ENCODE measurements at regions not wholly inside any gene's neighbourhood (a gene's known extent, or its start where the extent isn't known, plus 50 kb on each side); places are given as distances from the start of the nearest gene placed in this dataset.

- TF ChIP-seq EZH2 (IDR thresholded peaks at IDR 0.05; ENCODE audit: low read length, missing control alignments) (no peak), CTCF (conservative IDR thresholded peaks at IDR 0.05 in 1 of 2, IDR thresholded peaks at IDR 0.05 in 1 of 2; ENCODE audit: low read depth in 1 of 2, low read length in 2 of 2) (no peak)
- Histone ChIP-seq H3K4me2 (ENCODE audit: extremely low read depth, insufficient read depth, low read length) (no peak overlapping the region), H2AFZ (ENCODE audit: low read length) (no peak overlapping the region), H3K4me1 (ENCODE audit: control insufficient read depth, extremely low read depth, insufficient read depth, low read length) (peaks cover 2% of the 10 kb centered on the region), H3K27me3 (ENCODE audit: control insufficient read depth, insufficient read depth, low read length) (no peaks in the 10 kb centered on the region), H3K79me2 (ENCODE audit: control insufficient read depth, insufficient read depth, low read length) (no peaks in the 10 kb centered on the region), H3K9me3 (ENCODE audit: control insufficient read depth, insufficient read depth, low read depth, low read length) (no peaks in the 10 kb centered on the region), H3K36me3 (ENCODE audit: control insufficient read depth, insufficient read depth, low read length) (no peaks in the 10 kb centered on the region), H4K20me1 (ENCODE audit: control insufficient read depth, extremely low read depth, insufficient read depth, low read length) (no peaks in the 10 kb centered on the region), H3K27ac (ENCODE audit: insufficient read depth, low read length) (no peak overlapping the region), H3K9ac (ENCODE audit: insufficient read depth, low read length) (no peak overlapping the region), H3K4me3 (replicated peaks in 1 of 4; ENCODE audit: control extremely low read depth in 1 of 4, insufficient read depth in 1 of 4, low read depth in 3 of 4, low read length in 4 of 4) (no peak overlapping the region)
- no peak for DNase-seq (ENCODE audit: low read depth in 2 of 2)
These were observed 188.6 kb upstream of the GDF10 start for GRCh38 chr10:47111329-47111862.

GRCh38 chr10:47112612-47113011 lies 187.4 kb upstream of the GDF10 start:
- Histone ChIP-seq H3K36me3 (ENCODE audit: control insufficient read depth, insufficient read depth, low read length) (no peaks in the 10 kb centered on the region), H3K4me1 (ENCODE audit: control insufficient read depth, extremely low read depth, insufficient read depth, low read length) (peaks cover 9% of the 10 kb centered on the region), H2AFZ (ENCODE audit: low read length) (no peak overlapping the region), H3K9me3 (ENCODE audit: control insufficient read depth, insufficient read depth, low read depth, low read length) (no peaks in the 10 kb centered on the region), H3K27ac (ENCODE audit: insufficient read depth, low read length) (no peak overlapping the region), H3K4me3 (replicated peaks in 1 of 4; ENCODE audit: control extremely low read depth in 1 of 4, insufficient read depth in 1 of 4, low read depth in 3 of 4, low read length in 4 of 4) (no peak overlapping the region), H3K4me2 (ENCODE audit: extremely low read depth, insufficient read depth, low read length) (no peak overlapping the region), H3K79me2 (ENCODE audit: control insufficient read depth, insufficient read depth, low read length) (no peaks in the 10 kb centered on the region), H4K20me1 (ENCODE audit: control insufficient read depth, extremely low read depth, insufficient read depth, low read length) (no peaks in the 10 kb centered on the region), H3K9ac (ENCODE audit: insufficient read depth, low read length) (no peak overlapping the region), H3K27me3 (ENCODE audit: control insufficient read depth, insufficient read depth, low read length) (no peaks in the 10 kb centered on the region)
- TF ChIP-seq CTCF (conservative IDR thresholded peaks at IDR 0.05 in 1 of 2, IDR thresholded peaks at IDR 0.05 in 1 of 2; ENCODE audit: low read depth in 1 of 2, low read length in 2 of 2) (no peak), EZH2 (IDR thresholded peaks at IDR 0.05; ENCODE audit: low read length, missing control alignments) (no peak)
- DNase-seq (ENCODE audit: low read depth in 2 of 2), result no peak

DNA sequence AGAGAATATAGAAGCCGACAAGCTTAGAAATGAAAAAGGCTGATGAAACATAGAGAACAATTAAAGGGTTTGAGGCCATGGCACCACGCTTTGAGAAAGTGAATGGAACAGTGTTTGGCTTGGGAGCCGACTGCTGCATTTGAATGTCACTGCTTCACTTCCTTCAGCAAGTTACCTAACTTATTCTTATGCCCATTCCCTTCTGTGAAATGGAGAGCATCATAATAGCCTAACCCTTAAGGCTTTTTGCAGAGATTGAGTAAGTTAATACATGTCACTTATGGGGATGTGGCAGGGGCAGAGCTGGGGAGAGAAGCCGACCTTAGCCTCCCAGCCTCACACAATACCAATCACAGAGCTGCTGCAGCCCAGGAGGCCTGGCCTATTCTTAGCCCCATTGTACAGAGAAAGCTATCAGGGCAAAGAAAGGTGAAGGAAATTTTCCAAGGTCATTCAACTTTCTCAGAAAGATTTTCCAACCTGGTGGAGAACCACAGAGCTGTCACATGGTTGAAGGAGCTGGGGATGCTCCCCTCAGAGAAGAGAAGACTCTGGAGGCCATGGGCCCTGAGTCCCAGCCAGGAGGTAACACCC lies 186.0 kb upstream of the GDF10 start:
- H3K4me1 ChIP-seq (ENCODE audit: control insufficient read depth, extremely low read depth, insufficient read depth, low read length), result peaks cover 9% of the 10 kb centered on the region
- no peak overlapping the region for H3K27ac ChIP-seq (ENCODE audit: insufficient read depth, low read length)
- no peaks in the 10 kb centered on the region for H4K20me1 ChIP-seq (ENCODE audit: control insufficient read depth, extremely low read depth, insufficient read depth, low read length)
- H3K36me3 ChIP-seq (ENCODE audit: control insufficient read depth, insufficient read depth, low read length), result no peaks in the 10 kb centered on the region
- no peak overlapping the region for H2AFZ ChIP-seq (ENCODE audit: low read length)
- no peak for DNase-seq (ENCODE audit: low read depth in 2 of 2)
- no peak overlapping the region for H3K4me3 ChIP-seq (replicated peaks in 1 of 4; ENCODE audit: control extremely low read depth in 1 of 4, insufficient read depth in 1 of 4, low read depth in 3 of 4, low read length in 4 of 4)
- no peak for TF ChIP-seq EZH2 (IDR thresholded peaks at IDR 0.05; ENCODE audit: low read length, missing control alignments)
- no peak for TF ChIP-seq CTCF (conservative IDR thresholded peaks at IDR 0.05 in 1 of 2, IDR thresholded peaks at IDR 0.05 in 1 of 2; ENCODE audit: low read depth in 1 of 2, low read length in 2 of 2)
- no peak overlapping the region for H3K9ac ChIP-seq (ENCODE audit: insufficient read depth, low read length)
- H3K4me2 ChIP-seq (ENCODE audit: extremely low read depth, insufficient read depth, low read length), result no peak overlapping the region
- H3K9me3 ChIP-seq (ENCODE audit: control insufficient read depth, insufficient read depth, low read depth, low read length), result no peaks in the 10 kb centered on the region
- H3K27me3 ChIP-seq (ENCODE audit: control insufficient read depth, insufficient read depth, low read length), result no peaks in the 10 kb centered on the region
- H3K79me2 ChIP-seq (ENCODE audit: control insufficient read depth, insufficient read depth, low read length), result no peaks in the 10 kb centered on the region

Data from fibroblast of lung (primary cell).